ENCODE measurements at regions not wholly inside any gene's neighbourhood (a gene's known extent, or its start where the extent isn't known, plus 50 kb on each side); places are given as distances from the start of the nearest gene placed in this dataset.

GRCh38 chr1:217184854-217185253 lies 446.0 kb downstream of the GPATCH2 start:
- TF ChIP-seq CTCF (IDR thresholded peaks at IDR 0.05) (no peak), POLR2A (IDR thresholded peaks at IDR 0.05) (no peak)
